ENCODE measurements at regions not wholly inside any gene's neighbourhood (a gene's known extent, or its start where the extent isn't known, plus 50 kb on each side); places are given as distances from the start of the nearest gene placed in this dataset.

GRCh38 chr5:56699538-56699937, 115.8 kb upstream of the MAP3K1 start:
- DNase-seq (ENCODE audit: low read depth): no peak
- TF ChIP-seq, protein P1, sequence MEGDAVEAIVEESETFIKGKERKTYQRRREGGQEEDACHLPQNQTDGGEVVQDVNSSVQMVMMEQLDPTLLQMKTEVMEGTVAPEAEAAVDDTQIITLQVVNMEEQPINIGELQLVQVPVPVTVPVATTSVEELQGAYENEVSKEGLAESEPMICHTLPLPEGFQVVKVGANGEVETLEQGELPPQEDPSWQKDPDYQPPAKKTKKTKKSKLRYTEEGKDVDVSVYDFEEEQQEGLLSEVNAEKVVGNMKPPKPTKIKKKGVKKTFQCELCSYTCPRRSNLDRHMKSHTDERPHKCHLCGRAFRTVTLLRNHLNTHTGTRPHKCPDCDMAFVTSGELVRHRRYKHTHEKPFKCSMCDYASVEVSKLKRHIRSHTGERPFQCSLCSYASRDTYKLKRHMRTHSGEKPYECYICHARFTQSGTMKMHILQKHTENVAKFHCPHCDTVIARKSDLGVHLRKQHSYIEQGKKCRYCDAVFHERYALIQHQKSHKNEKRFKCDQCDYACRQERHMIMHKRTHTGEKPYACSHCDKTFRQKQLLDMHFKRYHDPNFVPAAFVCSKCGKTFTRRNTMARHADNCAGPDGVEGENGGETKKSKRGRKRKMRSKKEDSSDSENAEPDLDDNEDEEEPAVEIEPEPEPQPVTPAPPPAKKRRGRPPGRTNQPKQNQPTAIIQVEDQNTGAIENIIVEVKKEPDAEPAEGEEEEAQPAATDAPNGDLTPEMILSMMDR (conservative IDR thresholded peaks at IDR 0.05; ENCODE audit: low read depth, low read length): no peak
- H3K4me3 ChIP-seq (ENCODE audit: low read depth, low read length): no peak overlapping the region

DNA sequence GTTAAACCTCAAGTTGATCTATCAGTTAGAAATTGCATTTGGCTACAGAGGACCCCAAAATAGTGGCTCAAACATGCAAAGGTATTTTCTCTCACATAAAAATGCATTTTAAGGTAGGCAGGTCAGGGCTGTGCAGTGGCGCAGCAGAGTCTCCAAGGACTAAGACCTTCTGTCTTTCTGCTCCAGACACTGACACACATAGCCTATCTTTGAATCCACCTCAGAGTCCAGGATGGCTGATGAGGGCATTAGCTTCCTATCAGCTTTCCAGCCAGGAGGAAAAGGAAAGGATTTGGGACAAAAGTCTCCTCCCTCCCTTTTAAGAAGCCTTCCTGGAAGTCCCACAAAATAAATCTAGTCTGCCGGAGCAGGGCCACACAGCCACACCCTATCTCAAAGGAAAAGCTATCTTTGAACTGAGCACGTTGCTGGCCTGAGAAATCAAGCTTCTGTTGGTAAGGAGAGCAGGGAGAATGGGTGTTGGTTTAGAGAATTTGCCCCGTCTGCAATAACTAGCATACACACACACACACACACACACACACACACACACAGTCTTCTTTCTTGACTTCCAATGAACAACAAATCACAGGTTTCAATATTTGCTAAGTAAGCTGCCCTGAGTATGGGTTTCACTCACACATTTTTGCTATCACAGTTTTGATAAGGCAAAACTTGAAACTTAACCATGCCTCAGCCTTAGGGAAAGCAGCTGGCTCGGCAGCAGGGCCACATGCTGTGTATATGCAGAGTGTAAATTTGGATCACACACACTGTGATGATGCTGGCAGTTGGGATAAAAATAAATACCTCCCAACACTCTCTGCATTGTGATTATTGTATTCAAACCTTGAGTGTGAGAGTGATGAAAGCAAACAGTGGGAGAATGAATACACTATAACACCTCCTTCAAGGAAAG, 116.6 kb upstream of the MAP3K1 start:
- TF ChIP-seq, protein P1 (conservative IDR thresholded peaks at IDR 0.05; ENCODE audit: low read depth, low read length): no peak
- peak; percentile 57 for DNase-seq (ENCODE audit: low read depth)
- no peak overlapping the region for H3K4me3 ChIP-seq (ENCODE audit: low read depth, low read length)

- TF ChIP-seq, protein P1 (conservative IDR thresholded peaks at IDR 0.05; ENCODE audit: low read depth, low read length): no peak
- H3K4me3 ChIP-seq (ENCODE audit: low read depth, low read length): no peak overlapping the region
- peak; percentile 77 for DNase-seq (ENCODE audit: low read depth)
Measured at GRCh38 chr5:56696900-56697299, 118.4 kb upstream of the MAP3K1 start.

DNA sequence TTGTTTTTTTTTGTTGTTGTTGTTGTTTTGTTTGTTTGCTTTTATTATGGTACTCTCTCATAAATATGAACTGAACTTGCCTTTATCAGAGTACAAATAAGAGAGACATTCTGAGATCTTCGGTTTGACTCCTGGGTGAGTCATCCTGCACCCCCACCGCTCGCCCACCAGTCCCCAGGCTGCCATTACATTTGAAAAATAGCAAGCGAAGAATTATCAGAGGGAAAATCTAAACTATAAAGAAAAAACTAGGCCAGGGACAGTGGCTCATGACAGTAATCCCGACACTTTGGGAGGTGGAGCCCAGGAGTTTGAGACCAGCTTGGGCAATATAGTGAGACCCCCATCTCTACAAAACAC, 122.1 kb upstream of the MAP3K1 start:
- no peak for DNase-seq (ENCODE audit: low read depth)
- H3K4me3 ChIP-seq (ENCODE audit: low read depth, low read length): no peak overlapping the region
- TF ChIP-seq, protein P1 (conservative IDR thresholded peaks at IDR 0.05; ENCODE audit: low read depth, low read length): no peak

- DNase-seq (ENCODE audit: low read depth): no peak
- TF ChIP-seq, protein P1 (conservative IDR thresholded peaks at IDR 0.05; ENCODE audit: low read depth, low read length): no peak
- no peak overlapping the region for H3K4me3 ChIP-seq (ENCODE audit: low read depth, low read length)
Measured at GRCh38 chr5:56692359-56693219, 122.8 kb upstream of the MAP3K1 start.

DNA sequence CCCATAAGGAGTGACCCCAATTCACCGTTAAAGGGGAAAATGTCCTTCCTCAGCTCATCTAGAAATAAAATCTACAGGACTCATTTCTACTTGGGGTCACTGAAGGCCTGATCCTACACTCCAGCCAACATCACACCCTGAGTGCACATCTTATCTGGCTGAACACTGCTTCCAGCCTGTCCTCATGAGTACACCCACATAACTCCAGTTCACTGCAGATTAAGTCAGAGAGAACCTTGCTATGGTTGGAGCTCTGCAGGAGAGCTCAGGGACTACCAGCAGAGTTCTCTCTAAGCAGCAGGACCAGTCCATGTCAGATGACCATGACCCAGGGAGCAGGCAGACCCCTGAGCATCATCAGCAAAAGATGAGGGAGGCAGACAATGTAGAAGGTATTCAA, 126.9 kb upstream of the MAP3K1 start:
- DNase-seq (ENCODE audit: low read depth): peak; percentile 35
- TF ChIP-seq, protein P1 (conservative IDR thresholded peaks at IDR 0.05; ENCODE audit: low read depth, low read length): no peak
- no peak overlapping the region for H3K4me3 ChIP-seq (ENCODE audit: low read depth, low read length)
